ENCODE measurements at regions not wholly inside any gene's neighbourhood (a gene's known extent, or its start where the extent isn't known, plus 50 kb on each side); places are given as distances from the start of the nearest gene placed in this dataset.
"Not testable (repeated sequence)": the region's sequence is repeated elsewhere in the genome, so short reads cannot be mapped to it uniquely, and the experiment has no call there.

- DNase-seq = no peak
These were observed 58.5 kb downstream of the TEX13C start for GRCh38 chrX:125378205-125378604.

GRCh38 chrX:125378770-125379169, 59.1 kb downstream of the TEX13C start:
- no peak for DNase-seq

GRCh38 chrX:125382148-125382628, 62.5 kb downstream of the TEX13C start:
- no peak for DNase-seq

- DNase-seq = no peak
These were observed 63.2 kb downstream of the TEX13C start for GRCh38 chrX:125382889-125383288.

GRCh38 chrX:125384867-125385266, 65.2 kb downstream of the TEX13C start:
- no peak for DNase-seq

- DNase-seq = no peak
These were observed 68.3 kb downstream of the TEX13C start for GRCh38 chrX:125387945-125388344.

GRCh38 chrX:125394449-125394848, 74.8 kb downstream of the TEX13C start:
- DNase-seq = no peak

DNA sequence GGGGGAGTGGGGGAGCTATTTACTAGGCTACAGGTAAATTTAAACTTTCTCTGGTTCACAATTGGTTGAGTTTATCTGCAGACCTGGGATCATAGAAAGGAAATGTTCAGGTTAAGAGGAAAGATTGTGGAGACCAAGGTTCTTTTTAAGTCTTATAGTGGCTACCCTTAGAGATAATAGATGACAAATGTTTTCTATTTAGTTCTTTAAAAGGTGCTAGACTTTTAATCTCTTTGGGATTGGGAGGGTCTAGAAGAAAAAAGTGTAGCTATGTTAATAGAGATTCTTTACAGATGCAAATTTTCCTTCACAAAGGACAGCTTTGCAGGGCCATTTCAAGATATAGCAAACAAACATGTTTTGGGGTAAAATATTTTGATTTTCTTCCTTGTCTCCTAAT, 76.0 kb downstream of the TEX13C start:
- DNase-seq = no peak

DNA sequence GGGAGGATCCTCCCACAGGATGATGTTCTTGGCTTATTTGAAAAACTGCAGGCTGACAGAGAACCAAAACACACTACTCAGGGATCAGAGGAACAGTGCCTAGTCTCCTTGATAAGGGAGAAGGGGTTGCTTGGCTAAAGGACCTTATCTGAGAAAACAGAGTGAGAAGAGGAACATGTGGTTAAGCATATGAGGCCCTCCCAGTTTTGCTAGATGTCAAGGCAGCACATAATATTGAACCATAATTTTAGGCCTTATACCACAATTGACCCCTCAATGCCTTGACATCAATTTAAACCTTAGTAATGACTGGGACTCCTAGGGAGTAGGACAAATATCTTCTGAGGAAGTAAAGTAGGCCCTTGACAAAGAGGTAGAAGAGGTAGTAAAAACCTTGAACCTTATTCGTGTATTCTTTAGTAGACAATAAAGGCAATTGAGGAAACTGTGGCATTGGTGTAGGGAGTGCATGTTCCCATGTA, 79.3 kb downstream of the TEX13C start:
- DNase-seq = peak; percentile 21 to 23

DNA sequence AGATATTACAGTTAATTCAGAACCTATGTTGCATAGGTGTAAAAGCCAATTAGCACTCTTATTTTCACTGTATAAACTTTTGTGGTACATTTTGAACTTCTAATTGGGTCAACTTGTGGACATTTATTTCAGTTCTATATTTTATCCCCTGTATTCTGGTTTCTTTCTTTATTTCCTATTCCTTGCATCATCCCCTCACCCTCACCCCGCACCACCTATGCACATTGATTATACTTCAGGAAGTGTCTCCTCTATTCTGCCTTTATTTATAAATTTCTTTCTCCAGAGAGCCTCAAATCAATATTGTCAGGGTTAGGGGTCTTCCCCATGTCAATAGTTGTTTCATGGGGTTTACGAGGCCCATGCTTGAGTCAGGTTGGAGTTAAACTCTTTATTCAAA, 83.1 kb downstream of the TEX13C start:
- DNase-seq = no peak

GRCh38 chrX:125404667-125405160, 85.0 kb downstream of the TEX13C start:
- no peak for DNase-seq

DNA sequence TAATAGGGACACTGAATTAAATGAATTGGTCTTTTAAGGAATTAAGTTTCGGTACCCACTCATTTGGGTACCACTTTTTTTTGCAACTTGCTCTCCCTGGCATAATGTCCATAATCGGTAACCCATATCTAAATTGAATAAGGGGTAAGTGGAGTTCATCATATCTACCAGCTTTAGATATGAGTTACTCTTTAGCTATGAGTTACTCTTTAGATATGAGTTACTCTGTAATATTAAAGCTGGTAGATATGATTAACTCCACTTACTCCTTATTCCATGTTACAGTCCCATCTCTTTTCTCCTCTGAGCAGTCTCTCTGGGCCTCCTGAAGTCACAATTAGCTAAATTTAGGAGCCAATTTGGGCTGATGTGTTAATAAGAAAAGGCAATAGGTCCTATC, 85.7 kb downstream of the TEX13C start:
- no peak for DNase-seq

GRCh38 chrX:125407314-125407713, 87.6 kb downstream of the TEX13C start:
- no peak for DNase-seq

GRCh38 chrX:125420809-125421208, 101.1 kb downstream of the TEX13C start:
- no peak for DNase-seq

DNA sequence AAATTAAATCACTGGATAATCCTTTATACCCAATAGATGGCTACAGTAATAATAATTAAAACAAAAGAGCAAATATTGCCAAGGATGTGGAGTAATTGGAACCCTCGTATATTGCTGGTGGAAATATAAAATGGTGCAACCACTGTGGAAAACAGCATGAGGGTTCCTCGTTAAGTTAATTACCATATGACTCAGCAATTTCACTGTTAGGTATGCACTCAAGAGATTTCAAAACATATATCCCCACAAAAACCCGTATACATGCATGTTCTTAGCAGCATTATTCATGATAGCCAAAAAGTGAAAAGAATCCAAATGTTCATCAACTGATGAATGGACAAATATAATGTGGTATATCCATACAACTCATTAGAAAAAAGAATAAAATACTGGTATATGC, 103.3 kb downstream of the TEX13C start:
- no peak for DNase-seq

DNA sequence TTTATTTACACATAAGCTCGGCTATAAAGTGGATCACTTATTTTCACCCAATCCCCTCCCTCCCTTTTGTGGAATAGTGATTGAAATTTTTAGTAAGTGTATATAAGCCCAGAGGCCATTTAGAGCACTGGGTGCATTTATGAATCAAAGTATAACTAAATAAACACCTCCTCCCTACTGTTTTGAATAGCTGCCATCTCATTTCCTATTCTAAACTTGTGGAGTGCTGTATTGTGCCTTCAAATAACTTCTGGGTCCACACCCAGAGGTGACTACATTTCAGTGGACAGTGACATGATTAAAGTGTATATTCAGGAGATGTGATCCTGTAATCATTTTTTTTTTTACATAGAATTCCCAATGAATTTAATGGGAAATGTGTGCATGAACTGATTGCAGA, 104.9 kb downstream of the TEX13C start:
- DNase-seq = no peak

DNA sequence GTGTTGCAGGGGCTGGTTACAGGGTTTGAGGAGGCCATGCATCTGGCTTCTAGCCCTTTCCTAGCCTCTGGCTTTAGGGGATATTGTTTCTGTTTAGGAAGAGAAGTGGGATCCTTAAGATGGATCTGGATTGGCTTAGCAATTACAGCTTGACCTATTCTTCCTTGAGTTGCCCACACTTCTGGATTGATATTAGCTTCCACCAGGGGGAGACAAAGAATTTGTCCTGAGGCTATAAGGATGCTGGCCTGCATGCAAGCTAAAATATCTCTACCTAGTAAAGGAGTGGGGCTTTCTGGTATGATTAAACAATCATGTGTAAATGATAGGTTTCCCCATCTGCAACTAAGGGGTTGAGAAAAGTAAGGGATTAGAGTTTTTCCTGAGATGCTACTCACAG, 117.2 kb downstream of the TEX13C start:
- DNase-seq = peak; percentile 16

- no peak for DNase-seq
These were observed 119.7 kb downstream of the TEX13C start for GRCh38 chrX:125439194-125439849.

DNA sequence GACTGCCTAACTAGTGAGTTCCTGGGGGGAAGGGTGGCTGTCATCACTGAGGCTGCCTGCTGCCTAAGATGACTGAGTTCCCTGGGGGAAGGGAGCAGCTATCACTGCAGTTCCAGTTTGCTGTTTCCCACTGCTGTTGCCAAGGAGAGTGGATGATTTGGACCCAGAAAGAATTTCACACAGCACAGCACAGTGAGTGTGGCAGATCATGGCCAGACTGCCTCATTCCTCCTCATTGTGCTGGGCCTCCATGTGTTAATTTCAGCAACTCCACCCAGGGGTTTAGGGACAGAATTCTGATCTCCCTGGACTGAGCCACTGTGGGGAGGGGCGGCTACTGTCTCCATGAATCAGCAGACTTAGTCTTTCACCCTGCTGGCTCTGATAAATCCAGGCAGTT, 125.0 kb downstream of the TEX13C start:
- DNase-seq = no peak

- DNase-seq = no peak
These were observed 155.8 kb downstream of the TEX13C start for GRCh38 chrX:125475482-125475881.

GRCh38 chrX:125492439-125492838, 172.8 kb downstream of the TEX13C start:
- DNase-seq = no peak

GRCh38 chrX:125493004-125493403, 173.3 kb downstream of the TEX13C start:
- DNase-seq = not testable (repeated sequence)

DNA sequence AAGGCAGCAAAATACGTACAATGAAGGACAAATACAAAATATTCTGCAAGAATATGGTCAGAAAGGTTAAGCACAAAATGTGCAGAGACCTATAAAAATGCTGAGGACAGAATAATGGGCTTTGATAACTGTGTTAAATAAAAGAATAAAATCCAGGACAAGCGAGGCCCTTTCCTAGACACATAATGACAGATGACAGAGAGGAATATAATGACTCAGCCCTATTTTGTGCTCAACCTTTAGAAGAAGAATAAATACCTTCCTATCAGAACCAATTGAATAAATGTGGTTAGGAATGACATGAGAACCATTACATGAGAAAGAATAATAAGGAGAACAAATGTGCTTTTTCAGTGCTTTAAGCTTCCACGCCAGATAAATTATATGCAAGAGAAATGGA, 178.0 kb downstream of the TEX13C start:
- no peak for DNase-seq

GRCh38 chrX:125503769-125504168, 184.1 kb downstream of the TEX13C start:
- no peak for DNase-seq

GRCh38 chrX:125505207-125505606, 185.5 kb downstream of the TEX13C start:
- no peak for DNase-seq

Data from Kasumi-1 (cell line).